ENCODE measurements at regions not wholly inside any gene's neighbourhood (a gene's known extent, or its start where the extent isn't known, plus 50 kb on each side); places are given as distances from the start of the nearest gene placed in this dataset.

GRCh38 chr2:176533505-176534193, 264.4 kb downstream of the MTX2 start:
- CTCF ChIA-PET: interaction anchor here (0.7 to 0.9 kb wide), 2 partner anchors 118 to 144 kb away, joined by 4 read pairs; no protein-coding TSS in a partner anchor
- TF ChIP-seq GLIS2 (tag by site-specific recombination; IDR thresholded peaks at IDR 0.05): no peak
- no peak for TF ChIP-seq ZNF777 (tag by site-specific recombination; IDR thresholded peaks at IDR 0.05; ENCODE audit: borderline replicate concordance)
- no peak for TF ChIP-seq ZBTB17 (tag by site-specific recombination; IDR thresholded peaks at IDR 0.05)
- no peak for TF ChIP-seq ZNF664 (tag by site-specific recombination; IDR thresholded peaks at IDR 0.05)
- TF ChIP-seq ZNF510 (tag by site-specific recombination; IDR thresholded peaks at IDR 0.05; ENCODE audit: insufficient replicate concordance): no peak
- Histone ChIP-seq H3K4me3 (ENCODE audit: low read depth, low read length) (no peak overlapping the region), H3K36me3 (ENCODE audit: control insufficient read depth in 2 of 2, insufficient read depth in 1 of 2, low read length in 2 of 2) (no peaks in the 10 kb centered on the region), H3K9me3 (ENCODE audit: control insufficient read depth, insufficient read depth, low read depth, low read length) (no peaks in the 10 kb centered on the region), H3K4me1 (ENCODE audit: control insufficient read depth, insufficient read depth, low read length) (peaks cover 2% of the 10 kb centered on the region; the same call in 1 of the 2 replicates), H3K27ac (ENCODE audit: extremely low read depth, low read depth, low read length) (no peak overlapping the region)
- POLR2A ChIA-PET: no interaction called here

GRCh38 chr2:176534798-176535466, 265.7 kb downstream of the MTX2 start:
- no peak overlapping the region for H3K27ac ChIP-seq (ENCODE audit: extremely low read depth, low read depth, low read length)
- TF ChIP-seq FEZF1 (tag by site-specific recombination; IDR thresholded peaks at IDR 0.05): peak; percentile 32; the same call in 1 of the 2 replicates
- TF ChIP-seq ZEB2 (tag by site-specific recombination; IDR thresholded peaks at IDR 0.05): peak; percentile 70
- no peak for TF ChIP-seq ZNF518A (tag by site-specific recombination; conservative IDR thresholded peaks at IDR 0.05; ENCODE audit: low read depth)
- TF ChIP-seq GLI2 (tag by site-specific recombination; IDR thresholded peaks at IDR 0.05; ENCODE audit: borderline replicate concordance, low read depth): no peak
- no peak for TF ChIP-seq ZNF155 (tag by site-specific recombination; IDR thresholded peaks at IDR 0.05)
- TF ChIP-seq PRDM10 (tag by site-specific recombination; IDR thresholded peaks at IDR 0.05): peak; percentile 51; the same call in 1 of the 2 replicates
- no peak for TF ChIP-seq ZNF768 (tag by site-specific recombination; IDR thresholded peaks at IDR 0.05)
- TF ChIP-seq KLF9 (tag by site-specific recombination; IDR thresholded peaks at IDR 0.05; ENCODE audit: low read depth): no peak
- no peak for TF ChIP-seq KLF1 (tag by site-specific recombination; IDR thresholded peaks at IDR 0.05)
- TF ChIP-seq ZNF660 (tag by site-specific recombination; IDR thresholded peaks at IDR 0.05): 0 out of 2 replicates have a peak, but pooled peaks have one; percentile 18
- TF ChIP-seq BCL6B (tag by site-specific recombination; IDR thresholded peaks at IDR 0.05): no peak
- TF ChIP-seq GLIS1 (tag by site-specific recombination; IDR thresholded peaks at IDR 0.05): no peak
- no peak for TF ChIP-seq ZNF37A (tag by site-specific recombination; IDR thresholded peaks at IDR 0.05)
- peak; percentile 21; the same call in 1 of the 2 replicates for TF ChIP-seq MZF1 (tag by site-specific recombination; IDR thresholded peaks at IDR 0.05; ENCODE audit: borderline replicate concordance)
- TF ChIP-seq ZBTB6 (tag by site-specific recombination; IDR thresholded peaks at IDR 0.05): no peak; the same call in 1 of the 2 replicates
- no peak for TF ChIP-seq ZNF701 (tag by site-specific recombination; IDR thresholded peaks at IDR 0.05)

More at GRCh38 chr2:176534798-176535466, 265.7 kb downstream of the MTX2 start:
- H3K4me1 ChIP-seq (ENCODE audit: control insufficient read depth, insufficient read depth, low read length): peaks cover 2% of the 10 kb centered on the region; the same call in 1 of the 2 replicates
- CTCF ChIA-PET: interaction anchor here (0.6 to 0.9 kb wide), 4 partner anchors 10 to 374 kb away, joined by 3 to 6 read pairs (median 3); no protein-coding TSS in a partner anchor
- H3K9me3 ChIP-seq (ENCODE audit: control insufficient read depth, insufficient read depth, low read depth, low read length): no peaks in the 10 kb centered on the region
- no peaks in the 10 kb centered on the region for H3K36me3 ChIP-seq (ENCODE audit: control insufficient read depth in 2 of 2, insufficient read depth in 1 of 2, low read length in 2 of 2)
- POLR2A ChIA-PET: no interaction called here
- H3K4me3 ChIP-seq (ENCODE audit: low read depth, low read length): no peak overlapping the region
